Natural killer cell (primary cell): ENCODE measurements at regions not wholly inside any gene's neighbourhood (a gene's known extent, or its start where the extent isn't known, plus 50 kb on each side); places are given as distances from the start of the nearest gene placed in this dataset.

Experiments used
- ATAC-seq, 3 donors: fragments of 150-1000 bp in 2 of 3; fragments of 200-7000 bp in 1 of 3; cut with Tn5 transposase; 1 replicate in 1 of 3; 2 replicates in 2 of 3; pipeline ENCODE4 v1.10.0; 2021; ENCODE audit warnings: mild to moderate bottlenecking in 2 of 3, moderate library complexity in 2 of 3
- DNase-seq, 2 donors: peaks; one replicate each; pipeline versions ENCODE4 v3.0.0 to v3.0.0-alpha.2; 2013 to 2021; ENCODE audit warnings: mixed read lengths in 1 of 2
- H3K27ac ChIP-seq: one replicate; pipeline ENCODE4 v1.5.1; 2013; ENCODE audit warnings: mild to moderate bottlenecking, low read length
- H3K27me3 ChIP-seq: one replicate; pipeline ENCODE4 v1.6.1; 2013; ENCODE audit warnings: low read length; ENCODE audit not compliant: control insufficient read depth, insufficient read depth
- H3K36me3 ChIP-seq: one replicate; pipeline ENCODE4 v1.6.1; 2013; ENCODE audit warnings: low read length; ENCODE audit not compliant: control insufficient read depth, insufficient read depth
- H3K4me1 ChIP-seq: one replicate; pipeline ENCODE4 v1.6.1; 2013; ENCODE audit warnings: low read length; ENCODE audit not compliant: control insufficient read depth, insufficient read depth
- H3K4me3 ChIP-seq: one replicate; pipeline ENCODE4 v1.5.1; 2013; ENCODE audit warnings: low read length
- H3K9me3 ChIP-seq: one replicate; pipeline ENCODE4 v1.6.1; 2013; ENCODE audit warnings: low read length; ENCODE audit not compliant: control insufficient read depth, insufficient read depth
- H3K27ac Mint-ChIP-seq, 2 donors: one replicate each; pipeline ENCODE4 v1.8.0; 2022; ENCODE audit warnings: mild to moderate bottlenecking in 2 of 2, mixed read lengths in 2 of 2, moderate library complexity in 1 of 2
- H3K27me3 Mint-ChIP-seq, 2 donors: one replicate each; pipeline ENCODE4 v1.8.0; 2022; ENCODE audit warnings: low read depth in 2 of 2, mixed read lengths in 2 of 2
- H3K36me3 Mint-ChIP-seq: one replicate; pipeline ENCODE4 v1.8.0; 2022; ENCODE audit warnings: mixed read lengths
- H3K4me1 Mint-ChIP-seq, 2 donors: one replicate each; pipeline ENCODE4 v1.8.0; 2022; ENCODE audit warnings: mixed read lengths in 2 of 2
- H3K4me3 Mint-ChIP-seq: one replicate; pipeline ENCODE4 v1.8.0; 2022; ENCODE audit warnings: mild to moderate bottlenecking, moderate library complexity, mixed read lengths
- H3K9me3 Mint-ChIP-seq, 2 donors: one replicate each; pipeline ENCODE4 v1.8.0; 2022; ENCODE audit warnings: mixed read lengths in 2 of 2
- CTCF ChIP-seq: fragments of 200-600 bp; IDR thresholded peaks from one replicate; pipeline ENCODE4 v1.8.0; 2022; ENCODE audit warnings: antibody characterized with exemption
- WGBS: methylation state at CpG from one replicate; pipeline ENCODE4 v1.1.7; 2013; ENCODE audit warnings: missing lambda C conversion rate; ENCODE audit not compliant: insufficient coverage; 5-methylcytosine and 5-hydroxymethylcytosine counted together
- intact Hi-C: fragments of 100-400 bp; cut with micrococcal nuclease; formaldehyde crosslinking; loops from one replicate; pipeline ENCODE4 v1.14.2; 2022

- peaks cover 7% of the 10 kb centered on the region for H3K36me3 Mint-ChIP-seq
- H3K4me3 Mint-ChIP-seq: no peak overlapping the region
- H3K9me3 ChIP-seq: peaks cover under 1% of the 10 kb centered on the region
- no peak for ATAC-seq
- H3K36me3 ChIP-seq: no peaks in the 10 kb centered on the region
- intact Hi-C loops: no loop called here
- no peaks in the 10 kb centered on the region for H3K27me3 Mint-ChIP-seq
- H3K27ac Mint-ChIP-seq: no peak overlapping the region
- H3K9me3 Mint-ChIP-seq: peaks cover 16 to 20% of the 10 kb centered on the region in 2 donors
- H3K4me1 Mint-ChIP-seq: no peaks in the 10 kb centered on the region
- no peak for TF ChIP-seq CTCF
- 87% methylated on average over 5 of the region's 5 CpGs for WGBS
- DNase-seq: no peak
- no peaks in the 10 kb centered on the region for H3K4me1 ChIP-seq
- H3K27ac ChIP-seq: no peak overlapping the region
- no peaks in the 10 kb centered on the region for H3K27me3 ChIP-seq
- H3K4me3 ChIP-seq: no peak overlapping the region
Observed at GRCh38 chr2:19109518-19109917, 248.9 kb downstream of the OSR1 start.

GRCh38 chr2:19106376-19106775 is 252.0 kb downstream of the OSR1 start:
- H3K36me3 ChIP-seq: no peaks in the 10 kb centered on the region
- ATAC-seq (no peak), DNase-seq (no peak)
- H3K27ac ChIP-seq: no peak overlapping the region
- H3K9me3 Mint-ChIP-seq: peaks cover 15 to 18% of the 10 kb centered on the region in 2 donors
- no peaks in the 10 kb centered on the region for H3K4me1 ChIP-seq
- H3K9me3 ChIP-seq: peaks cover 6% of the 10 kb centered on the region
- intact Hi-C loops: no loop called here
- H3K36me3 Mint-ChIP-seq: peaks cover 7% of the 10 kb centered on the region
- no peak for TF ChIP-seq CTCF
- H3K4me3 ChIP-seq: no peak overlapping the region
- no peaks in the 10 kb centered on the region for H3K27me3 Mint-ChIP-seq
- no peak overlapping the region for H3K27ac Mint-ChIP-seq
- H3K4me1 Mint-ChIP-seq: no peaks in the 10 kb centered on the region
- WGBS: 93% methylated on average over 1 of the region's 1 CpG
- no peaks in the 10 kb centered on the region for H3K27me3 ChIP-seq
- no peak overlapping the region for H3K4me3 Mint-ChIP-seq

GRCh38 chr2:19104503-19104902 is 253.9 kb downstream of the OSR1 start:
- Mint-ChIP-seq H3K9me3 (peaks cover 24 to 25% of the 10 kb centered on the region in 2 donors), H3K27me3 (no peaks in the 10 kb centered on the region), H3K27ac (no peak overlapping the region), H3K4me1 (no peaks in the 10 kb centered on the region), H3K36me3 (peaks cover 7% of the 10 kb centered on the region), H3K4me3 (no peak overlapping the region)
- DNase-seq: no peak
- TF ChIP-seq CTCF: no peak
- intact Hi-C loops: no loop called here
- H3K9me3 ChIP-seq: peaks cover 6% of the 10 kb centered on the region
- no peaks in the 10 kb centered on the region for H3K27me3 ChIP-seq
- no peak overlapping the region for H3K4me3 ChIP-seq
- H3K36me3 ChIP-seq: no peaks in the 10 kb centered on the region
- H3K27ac ChIP-seq: no peak overlapping the region
- WGBS: 92% methylated on average over 4 of the region's 4 CpGs
- no peak for ATAC-seq
- H3K4me1 ChIP-seq: no peaks in the 10 kb centered on the region

- Histone ChIP-seq H3K4me3 (no peak overlapping the region), H3K27me3 (no peaks in the 10 kb centered on the region), H3K4me1 (no peaks in the 10 kb centered on the region), H3K36me3 (no peaks in the 10 kb centered on the region), H3K27ac (no peak overlapping the region), H3K9me3 (peaks cover 6% of the 10 kb centered on the region)
- Mint-ChIP-seq H3K9me3 (peaks cover 22 to 30% of the 10 kb centered on the region in 2 donors), H3K4me3 (no peak overlapping the region), H3K4me1 (no peaks in the 10 kb centered on the region), H3K27ac (no peak overlapping the region), H3K27me3 (no peaks in the 10 kb centered on the region), H3K36me3 (peaks cover 7% of the 10 kb centered on the region)
- TF ChIP-seq CTCF: no peak
- no peak for DNase-seq
- intact Hi-C loops: no loop called here
- no peak for ATAC-seq
- WGBS: 91% methylated on average over 2 of the region's 4 CpGs
Observed at GRCh38 chr2:19102696-19103423, 255.6 kb downstream of the OSR1 start.
